Natural killer cell (primary cell): ENCODE measurements at regions not wholly inside any gene's neighbourhood (a gene's known extent, or its start where the extent isn't known, plus 50 kb on each side); places are given as distances from the start of the nearest gene placed in this dataset.
"Not testable (repeated sequence)": the region's sequence is repeated elsewhere in the genome, so short reads cannot be mapped to it uniquely, and the experiment has no call there.

Experiments
- ATAC-seq, 3 donors: fragments of 150-1000 bp in 2 of 3; fragments of 200-7000 bp in 1 of 3; cut with Tn5 transposase; 1 replicate in 1 of 3; 2 replicates in 2 of 3; pipeline ENCODE4 v1.10.0; 2021; ENCODE audit warnings: mild to moderate bottlenecking in 2 of 3, moderate library complexity in 2 of 3
- DNase-seq, 2 donors: peaks; one replicate each; pipeline versions ENCODE4 v3.0.0 to v3.0.0-alpha.2; 2013 to 2021; ENCODE audit warnings: mixed read lengths in 1 of 2
- H3K27ac ChIP-seq: one replicate; pipeline ENCODE4 v1.5.1; 2013; ENCODE audit warnings: mild to moderate bottlenecking, low read length
- H3K27me3 ChIP-seq: one replicate; pipeline ENCODE4 v1.6.1; 2013; ENCODE audit warnings: low read length; ENCODE audit not compliant: control insufficient read depth, insufficient read depth
- H3K36me3 ChIP-seq: one replicate; pipeline ENCODE4 v1.6.1; 2013; ENCODE audit warnings: low read length; ENCODE audit not compliant: control insufficient read depth, insufficient read depth
- H3K4me1 ChIP-seq: one replicate; pipeline ENCODE4 v1.6.1; 2013; ENCODE audit warnings: low read length; ENCODE audit not compliant: control insufficient read depth, insufficient read depth
- H3K4me3 ChIP-seq: one replicate; pipeline ENCODE4 v1.5.1; 2013; ENCODE audit warnings: low read length
- H3K9me3 ChIP-seq: one replicate; pipeline ENCODE4 v1.6.1; 2013; ENCODE audit warnings: low read length; ENCODE audit not compliant: control insufficient read depth, insufficient read depth
- H3K27ac Mint-ChIP-seq, 2 donors: one replicate each; pipeline ENCODE4 v1.8.0; 2022; ENCODE audit warnings: mild to moderate bottlenecking in 2 of 2, mixed read lengths in 2 of 2, moderate library complexity in 1 of 2
- H3K27me3 Mint-ChIP-seq, 2 donors: one replicate each; pipeline ENCODE4 v1.8.0; 2022; ENCODE audit warnings: low read depth in 2 of 2, mixed read lengths in 2 of 2
- H3K36me3 Mint-ChIP-seq: one replicate; pipeline ENCODE4 v1.8.0; 2022; ENCODE audit warnings: mixed read lengths
- H3K4me1 Mint-ChIP-seq, 2 donors: one replicate each; pipeline ENCODE4 v1.8.0; 2022; ENCODE audit warnings: mixed read lengths in 2 of 2
- H3K4me3 Mint-ChIP-seq: one replicate; pipeline ENCODE4 v1.8.0; 2022; ENCODE audit warnings: mild to moderate bottlenecking, moderate library complexity, mixed read lengths
- H3K9me3 Mint-ChIP-seq, 2 donors: one replicate each; pipeline ENCODE4 v1.8.0; 2022; ENCODE audit warnings: mixed read lengths in 2 of 2
- WGBS: methylation state at CpG from one replicate; pipeline ENCODE4 v1.1.7; 2013; ENCODE audit warnings: missing lambda C conversion rate; ENCODE audit not compliant: insufficient coverage; 5-methylcytosine and 5-hydroxymethylcytosine counted together
- intact Hi-C: fragments of 100-400 bp; cut with micrococcal nuclease; formaldehyde crosslinking; loops from one replicate; pipeline ENCODE4 v1.14.2; 2022

DNA sequence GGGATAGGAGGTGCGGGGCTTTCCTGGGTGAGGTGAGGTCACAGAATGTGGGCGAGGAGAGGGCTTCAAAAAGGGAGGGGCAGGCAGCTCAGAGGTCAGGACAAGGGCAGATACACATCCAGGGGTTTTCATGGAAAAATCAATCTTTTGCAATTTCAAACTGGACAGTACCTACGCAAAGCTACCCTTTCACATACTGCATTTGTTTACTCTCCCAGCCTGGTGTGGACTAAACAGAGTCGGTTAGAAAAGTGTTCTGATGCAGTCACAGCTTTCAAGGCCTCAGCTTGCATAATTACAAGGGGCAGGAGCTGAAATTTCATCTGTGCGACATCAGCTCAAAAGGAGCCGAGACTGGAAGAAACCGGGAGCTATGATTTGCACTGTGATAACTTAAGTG lies 309.9 kb upstream of the SOX1 start:
- H3K27me3 Mint-ChIP-seq, DNase-seq, H3K4me3 Mint-ChIP-seq, H3K9me3 Mint-ChIP-seq, H3K9me3 ChIP-seq, H3K27ac Mint-ChIP-seq, intact Hi-C loops, H3K27me3 ChIP-seq, H3K27ac ChIP-seq, H3K4me1 ChIP-seq, H3K4me3 ChIP-seq, ATAC-seq, H3K36me3 ChIP-seq, H3K36me3 Mint-ChIP-seq, H3K4me1 Mint-ChIP-seq: not testable (repeated sequence)
- no CpG with 5 or more reads among the region's 7 CpGs for WGBS

- H3K27me3 Mint-ChIP-seq, H3K27ac Mint-ChIP-seq, H3K27ac ChIP-seq, H3K4me3 Mint-ChIP-seq, H3K9me3 ChIP-seq, H3K9me3 Mint-ChIP-seq, H3K36me3 ChIP-seq, intact Hi-C loops, ATAC-seq, H3K4me1 ChIP-seq, H3K4me3 ChIP-seq, H3K4me1 Mint-ChIP-seq, H3K36me3 Mint-ChIP-seq, H3K27me3 ChIP-seq, DNase-seq: not testable (repeated sequence)
- WGBS, result no CpG with 5 or more reads among the region's 3 CpGs
Measured at GRCh38 chr13:111757618-111758017, 309.3 kb upstream of the SOX1 start.

DNA sequence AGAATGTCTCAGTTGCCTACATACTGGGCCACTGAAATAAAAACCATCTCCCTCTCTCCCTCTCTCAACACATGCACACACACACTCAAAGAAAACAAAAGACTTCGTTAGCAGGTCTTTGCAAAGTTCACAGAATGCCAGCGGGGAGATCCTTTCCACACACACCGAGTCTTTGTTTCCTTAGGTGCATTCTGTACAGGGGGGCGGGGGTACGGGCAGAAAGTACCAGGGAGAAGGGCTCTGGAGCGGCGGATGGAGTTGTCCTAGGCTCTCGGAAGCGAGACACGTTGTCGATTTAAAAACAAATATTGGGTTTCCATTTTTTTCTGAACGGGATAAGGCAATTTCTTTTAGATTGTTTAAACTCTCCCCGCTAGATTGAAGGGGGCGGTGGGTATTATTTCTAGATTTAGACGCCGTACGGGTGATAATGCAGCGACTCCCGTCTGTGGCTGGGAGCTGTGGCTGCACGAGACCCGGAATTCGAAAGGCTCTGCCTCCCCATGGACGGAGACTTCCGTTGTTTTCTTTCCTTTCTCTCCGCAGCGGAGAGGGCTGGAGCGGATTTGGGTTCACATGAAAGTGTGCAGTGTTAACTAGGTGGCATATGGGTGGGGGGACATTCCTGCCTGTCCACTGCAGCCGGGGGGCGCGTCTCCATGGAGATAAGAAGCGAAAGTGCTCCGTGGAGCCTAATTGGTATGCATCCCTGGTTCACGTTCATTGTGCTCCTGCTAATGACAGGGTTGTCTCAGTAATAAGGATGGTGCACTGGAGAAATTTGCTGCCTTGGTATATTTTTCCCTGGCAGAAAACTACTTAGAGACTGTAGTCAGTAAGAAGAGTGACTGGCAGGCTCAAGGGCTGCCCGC lies 303.7 kb upstream of the SOX1 start:
- intact Hi-C loops, H3K4me1 ChIP-seq, H3K27me3 Mint-ChIP-seq, ATAC-seq, H3K4me1 Mint-ChIP-seq, H3K27me3 ChIP-seq, H3K9me3 ChIP-seq, H3K27ac Mint-ChIP-seq, H3K36me3 Mint-ChIP-seq, H3K9me3 Mint-ChIP-seq, H3K4me3 Mint-ChIP-seq, H3K36me3 ChIP-seq, H3K27ac ChIP-seq, H3K4me3 ChIP-seq, DNase-seq: not testable (repeated sequence)
- WGBS, result no CpG with 5 or more reads among the region's 34 CpGs

- WGBS, result no CpG with 5 or more reads among the region's 15 CpGs
- ATAC-seq, H3K27ac Mint-ChIP-seq, H3K4me3 Mint-ChIP-seq, H3K4me1 ChIP-seq, H3K4me1 Mint-ChIP-seq, intact Hi-C loops, H3K27ac ChIP-seq, H3K27me3 ChIP-seq, H3K36me3 Mint-ChIP-seq, H3K9me3 ChIP-seq, H3K4me3 ChIP-seq, H3K36me3 ChIP-seq, DNase-seq, H3K9me3 Mint-ChIP-seq, H3K27me3 Mint-ChIP-seq: not testable (repeated sequence)
Measured at GRCh38 chr13:111764550-111764949, 302.4 kb upstream of the SOX1 start.

GRCh38 chr13:111764996-111765395 lies 302.0 kb upstream of the SOX1 start:
- H3K27ac ChIP-seq, H3K36me3 ChIP-seq, H3K4me1 ChIP-seq, H3K27me3 Mint-ChIP-seq, H3K9me3 Mint-ChIP-seq, H3K36me3 Mint-ChIP-seq, H3K4me1 Mint-ChIP-seq, H3K4me3 ChIP-seq, H3K9me3 ChIP-seq, intact Hi-C loops, ATAC-seq, H3K4me3 Mint-ChIP-seq, H3K27ac Mint-ChIP-seq, H3K27me3 ChIP-seq, DNase-seq: not testable (repeated sequence)
- WGBS, result no CpG with 5 or more reads among the region's 13 CpGs

GRCh38 chr13:111775718-111776117 lies 291.2 kb upstream of the SOX1 start:
- H3K9me3 ChIP-seq, H3K27ac Mint-ChIP-seq, DNase-seq, ATAC-seq, H3K36me3 Mint-ChIP-seq, H3K9me3 Mint-ChIP-seq, H3K4me1 ChIP-seq, H3K4me3 ChIP-seq, H3K27ac ChIP-seq, H3K27me3 ChIP-seq, H3K4me1 Mint-ChIP-seq, H3K27me3 Mint-ChIP-seq, intact Hi-C loops, H3K36me3 ChIP-seq, H3K4me3 Mint-ChIP-seq: not testable (repeated sequence)
- whole genome bisulfite sequencing, result no CpG with 5 or more reads among the region's 3 CpGs

DNA sequence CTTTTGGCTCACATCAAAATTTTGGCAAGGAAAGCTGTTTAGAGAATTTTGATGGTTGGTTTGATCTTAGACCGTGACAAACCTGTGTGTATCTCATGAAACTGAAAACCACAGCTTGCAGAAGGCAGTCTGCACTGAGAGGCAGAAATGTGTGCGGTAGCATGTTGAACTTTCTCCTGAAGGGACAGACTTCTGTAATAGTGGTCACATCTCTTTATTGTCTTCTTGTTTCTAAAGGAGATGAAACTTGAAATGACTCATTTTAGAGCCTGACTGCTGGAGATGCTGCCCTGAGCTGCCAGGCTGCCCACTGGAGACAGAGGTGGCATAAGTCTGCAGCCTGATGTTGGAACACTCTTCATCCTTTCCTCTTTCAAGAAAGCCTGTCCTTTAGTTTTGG lies 289.6 kb upstream of the SOX1 start:
- H3K36me3 Mint-ChIP-seq, H3K27ac Mint-ChIP-seq, intact Hi-C loops, H3K4me1 Mint-ChIP-seq, H3K27me3 ChIP-seq, H3K36me3 ChIP-seq, ATAC-seq, H3K27ac ChIP-seq, H3K4me3 ChIP-seq, H3K9me3 Mint-ChIP-seq, DNase-seq, H3K9me3 ChIP-seq, H3K4me3 Mint-ChIP-seq, H3K27me3 Mint-ChIP-seq, H3K4me1 ChIP-seq: not testable (repeated sequence)
- 43% methylated on average over 1 of the region's 2 CpGs for WGBS

DNA sequence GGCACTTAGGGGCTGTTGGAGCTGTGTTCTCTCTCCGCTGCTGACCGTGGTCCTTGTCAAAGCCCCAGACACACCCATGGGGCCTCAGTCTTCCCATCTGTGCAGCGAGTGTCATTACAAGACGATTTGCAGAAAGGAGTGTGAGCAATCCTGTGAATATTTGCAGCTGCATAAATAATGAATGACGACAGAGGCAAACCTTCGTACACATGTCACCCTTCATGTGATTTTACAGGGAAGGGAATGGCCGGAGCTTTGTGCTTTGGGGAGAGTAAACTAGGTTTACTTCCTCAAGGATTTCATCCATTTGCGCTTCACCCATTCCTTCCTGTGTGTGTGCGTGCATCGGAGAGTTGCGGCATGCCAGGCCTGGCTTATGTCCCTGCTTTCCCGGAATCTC lies 285.6 kb upstream of the SOX1 start:
- H3K4me1 ChIP-seq, H3K4me1 Mint-ChIP-seq, H3K9me3 ChIP-seq, H3K27ac Mint-ChIP-seq, ATAC-seq, H3K36me3 ChIP-seq, DNase-seq, H3K27me3 ChIP-seq, H3K4me3 ChIP-seq, intact Hi-C loops, H3K27ac ChIP-seq, H3K4me3 Mint-ChIP-seq, H3K27me3 Mint-ChIP-seq, H3K36me3 Mint-ChIP-seq, H3K9me3 Mint-ChIP-seq: not testable (repeated sequence)
- no CpG with 5 or more reads among the region's 12 CpGs for WGBS
